ENCODE measurements at regions not wholly inside any gene's neighbourhood (a gene's known extent, or its start where the extent isn't known, plus 50 kb on each side); places are given as distances from the start of the nearest gene placed in this dataset.

DNA sequence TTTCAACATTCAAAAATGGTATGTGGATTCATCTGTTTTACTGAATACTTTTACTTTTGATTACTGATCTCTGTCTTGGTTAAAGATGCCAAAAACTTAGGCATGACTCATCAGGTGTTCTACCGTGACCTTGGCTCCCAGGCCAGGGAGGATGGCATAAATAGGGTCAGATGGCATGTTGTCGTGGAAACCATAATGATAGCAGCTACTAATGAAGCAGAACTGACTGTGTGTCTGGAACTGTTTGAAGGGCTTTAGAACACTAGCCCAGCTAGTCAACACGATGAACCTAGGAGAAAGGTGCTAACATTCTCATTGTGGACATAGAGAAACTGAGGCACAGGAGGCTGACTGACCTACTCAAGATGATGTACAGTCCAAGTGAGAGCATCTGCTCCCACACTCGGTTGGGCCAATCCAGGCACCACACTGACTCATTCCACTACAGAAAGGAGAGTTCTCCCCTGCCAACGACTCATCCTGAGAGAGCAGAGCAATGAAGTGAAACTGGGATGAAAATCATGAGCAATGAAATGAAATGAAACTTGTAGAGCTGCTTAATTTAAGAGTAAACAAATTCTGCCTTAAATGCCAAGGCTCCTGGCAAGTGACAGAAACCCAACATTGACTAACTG lies 116.0 kb downstream of the TENT4A start:
- H3K79me2 ChIP-seq (ENCODE audit: insufficient read depth, low read length) = no peaks in the 10 kb centered on the region
- no peak overlapping the region for H3K9ac ChIP-seq (ENCODE audit: low read length)
- H3K27me3 ChIP-seq (ENCODE audit: low read length) = no peaks in the 10 kb centered on the region
- no peaks in the 10 kb centered on the region for H3K9me3 ChIP-seq (ENCODE audit: insufficient read depth, low read length)
- H3K9me2 ChIP-seq (replicated peaks; ENCODE audit: insufficient read depth, low read length) = no peaks in the 10 kb centered on the region
- TF ChIP-seq EZH2phosphoT487 (conservative IDR thresholded peaks at IDR 0.05; ENCODE audit: low read length) = no peak
- TF ChIP-seq, protein P1, sequence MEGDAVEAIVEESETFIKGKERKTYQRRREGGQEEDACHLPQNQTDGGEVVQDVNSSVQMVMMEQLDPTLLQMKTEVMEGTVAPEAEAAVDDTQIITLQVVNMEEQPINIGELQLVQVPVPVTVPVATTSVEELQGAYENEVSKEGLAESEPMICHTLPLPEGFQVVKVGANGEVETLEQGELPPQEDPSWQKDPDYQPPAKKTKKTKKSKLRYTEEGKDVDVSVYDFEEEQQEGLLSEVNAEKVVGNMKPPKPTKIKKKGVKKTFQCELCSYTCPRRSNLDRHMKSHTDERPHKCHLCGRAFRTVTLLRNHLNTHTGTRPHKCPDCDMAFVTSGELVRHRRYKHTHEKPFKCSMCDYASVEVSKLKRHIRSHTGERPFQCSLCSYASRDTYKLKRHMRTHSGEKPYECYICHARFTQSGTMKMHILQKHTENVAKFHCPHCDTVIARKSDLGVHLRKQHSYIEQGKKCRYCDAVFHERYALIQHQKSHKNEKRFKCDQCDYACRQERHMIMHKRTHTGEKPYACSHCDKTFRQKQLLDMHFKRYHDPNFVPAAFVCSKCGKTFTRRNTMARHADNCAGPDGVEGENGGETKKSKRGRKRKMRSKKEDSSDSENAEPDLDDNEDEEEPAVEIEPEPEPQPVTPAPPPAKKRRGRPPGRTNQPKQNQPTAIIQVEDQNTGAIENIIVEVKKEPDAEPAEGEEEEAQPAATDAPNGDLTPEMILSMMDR (IDR thresholded peaks at IDR 0.05; ENCODE audit: insufficient read depth, low read length, poor library complexity, severe bottlenecking) = no peak
- no peaks in the 10 kb centered on the region for H4K20me1 ChIP-seq (ENCODE audit: low read depth, low read length)
- no peak overlapping the region for H3K4me3 ChIP-seq (ENCODE audit: insufficient read depth, low read length, poor library complexity, severe bottlenecking)
- no peaks in the 10 kb centered on the region for H3K36me3 ChIP-seq (ENCODE audit: low read length)
- no peak overlapping the region for H3K27ac ChIP-seq (ENCODE audit: low read depth, low read length)
- no peak overlapping the region for H2AFZ ChIP-seq (ENCODE audit: low read depth, low read length, severe bottlenecking)
- no peak overlapping the region for H3K4me2 ChIP-seq (ENCODE audit: low read depth, low read length, poor library complexity, severe bottlenecking)
- H3F3A ChIP-seq (ENCODE audit: insufficient read depth) = no peaks in the 10 kb centered on the region

DNA sequence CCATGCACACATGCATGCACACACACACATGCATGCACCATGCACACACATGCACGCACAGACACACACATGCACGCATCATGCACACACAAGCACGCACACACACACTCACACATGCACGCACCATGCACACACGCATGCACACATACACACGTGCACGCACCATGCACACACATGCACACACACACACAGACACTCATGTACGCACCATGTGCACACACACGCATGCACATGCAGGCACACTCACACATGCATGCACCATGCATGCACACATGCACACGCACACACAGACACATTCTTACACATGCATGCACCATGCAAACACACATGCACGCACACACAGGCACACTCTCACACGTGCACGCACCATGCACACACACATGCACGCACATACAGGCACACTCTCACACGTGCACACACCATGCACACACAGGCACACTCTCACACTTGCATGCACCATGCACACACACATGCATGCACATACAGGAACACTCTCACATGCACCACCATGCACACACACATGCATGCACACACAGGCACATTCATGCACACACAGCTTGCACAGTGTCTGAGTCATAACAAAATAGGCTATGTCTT lies 117.5 kb downstream of the TENT4A start:
- Histone ChIP-seq H3K9me3 (ENCODE audit: insufficient read depth, low read length) (no peaks in the 10 kb centered on the region), H3K27ac (ENCODE audit: low read depth, low read length) (no peak overlapping the region), H3F3A (ENCODE audit: insufficient read depth) (no peaks in the 10 kb centered on the region), H3K79me2 (ENCODE audit: insufficient read depth, low read length) (no peaks in the 10 kb centered on the region), H3K9ac (ENCODE audit: low read length) (no peak overlapping the region), H3K36me3 (ENCODE audit: low read length) (no peaks in the 10 kb centered on the region), H3K9me2 (replicated peaks; ENCODE audit: insufficient read depth, low read length) (no peaks in the 10 kb centered on the region), H3K27me3 (ENCODE audit: low read length) (no peaks in the 10 kb centered on the region), H3K4me3 (ENCODE audit: insufficient read depth, low read length, poor library complexity, severe bottlenecking) (no peak overlapping the region), H3K4me2 (ENCODE audit: low read depth, low read length, poor library complexity, severe bottlenecking) (no peak overlapping the region), H4K20me1 (ENCODE audit: low read depth, low read length) (no peaks in the 10 kb centered on the region), H2AFZ (ENCODE audit: low read depth, low read length, severe bottlenecking) (no peak overlapping the region)
- TF ChIP-seq EZH2phosphoT487 (conservative IDR thresholded peaks at IDR 0.05; ENCODE audit: low read length) = no peak
- TF ChIP-seq, protein P1 (IDR thresholded peaks at IDR 0.05; ENCODE audit: insufficient read depth, low read length, poor library complexity, severe bottlenecking) = no peak

DNA sequence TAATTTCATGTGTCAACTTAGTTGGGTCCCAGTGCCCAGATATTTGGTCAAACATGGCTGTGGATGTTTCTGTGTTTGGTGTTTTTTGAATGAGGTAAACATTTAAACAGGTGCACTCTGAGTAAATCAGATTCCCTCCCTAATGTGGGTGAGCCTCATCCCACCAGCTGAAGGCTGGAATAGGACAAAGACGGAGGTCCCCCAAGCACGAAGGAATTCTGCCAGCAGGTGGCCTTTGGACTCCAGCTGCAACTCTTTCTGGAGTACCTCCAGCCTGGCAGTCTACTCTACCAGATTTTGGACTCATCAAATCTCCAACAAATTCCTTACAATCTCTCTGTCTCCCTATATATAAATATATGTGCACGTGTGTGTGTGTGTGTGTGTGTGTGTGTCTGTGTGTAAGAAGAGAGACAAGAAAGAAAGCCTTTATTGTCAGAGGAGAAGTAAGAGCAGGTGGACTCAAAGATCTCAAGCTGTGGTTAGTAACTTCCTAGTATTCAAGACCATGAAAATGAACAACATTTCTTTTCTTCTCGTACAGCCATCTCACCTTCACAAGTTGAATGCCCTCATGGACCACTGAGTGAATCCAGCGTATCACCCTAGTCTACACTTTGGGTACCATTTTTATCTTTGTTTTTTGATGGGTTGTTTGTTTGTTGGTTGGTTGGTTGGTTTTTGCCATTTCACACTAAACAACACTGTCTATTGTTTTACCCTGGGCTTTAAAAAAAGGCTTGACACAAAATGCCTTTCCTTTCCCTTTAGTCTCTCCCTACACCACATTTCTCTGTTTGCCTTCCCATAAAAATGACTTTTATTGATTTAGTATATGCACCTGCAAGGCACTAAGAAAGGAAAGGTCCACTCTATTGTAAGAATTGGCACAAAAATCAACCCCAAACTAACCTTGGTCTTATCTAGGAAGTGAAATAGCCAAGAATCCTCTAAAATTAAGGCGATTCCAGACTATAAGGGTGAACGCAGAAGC lies 118.7 kb downstream of the TENT4A start:
- no peaks in the 10 kb centered on the region for H4K20me1 ChIP-seq (ENCODE audit: low read depth, low read length)
- H3K9ac ChIP-seq (ENCODE audit: low read length) = no peak overlapping the region
- no peaks in the 10 kb centered on the region for H3K27me3 ChIP-seq (ENCODE audit: low read length)
- TF ChIP-seq, protein P1 (IDR thresholded peaks at IDR 0.05; ENCODE audit: insufficient read depth, low read length, poor library complexity, severe bottlenecking) = no peak
- no peak for TF ChIP-seq EZH2phosphoT487 (conservative IDR thresholded peaks at IDR 0.05; ENCODE audit: low read length)
- H3K9me2 ChIP-seq (replicated peaks; ENCODE audit: insufficient read depth, low read length) = no peaks in the 10 kb centered on the region
- H3K4me3 ChIP-seq (ENCODE audit: insufficient read depth, low read length, poor library complexity, severe bottlenecking) = no peak overlapping the region
- no peaks in the 10 kb centered on the region for H3K9me3 ChIP-seq (ENCODE audit: insufficient read depth, low read length)
- H3K27ac ChIP-seq (ENCODE audit: low read depth, low read length) = no peak overlapping the region
- no peak overlapping the region for H2AFZ ChIP-seq (ENCODE audit: low read depth, low read length, severe bottlenecking)
- H3K79me2 ChIP-seq (ENCODE audit: insufficient read depth, low read length) = no peaks in the 10 kb centered on the region
- no peaks in the 10 kb centered on the region for H3F3A ChIP-seq (ENCODE audit: insufficient read depth)
- H3K36me3 ChIP-seq (ENCODE audit: low read length) = no peaks in the 10 kb centered on the region
- no peak overlapping the region for H3K4me2 ChIP-seq (ENCODE audit: low read depth, low read length, poor library complexity, severe bottlenecking)

All from SU-DHL-6 (cell line).